H1 (cell line): ENCODE measurements at regions not wholly inside any gene's neighbourhood (a gene's known extent, or its start where the extent isn't known, plus 50 kb on each side); places are given as distances from the start of the nearest gene placed in this dataset.

Experiments used
- NRF1 ChIP-seq: IDR thresholded peaks from 2 replicates; pipeline ENCODE4 v1.6.1; 2011; ENCODE audit warnings: mild to moderate bottlenecking, low read depth, low read length, improper control_type of control experiment
- RNF2 ChIP-seq: fragments of 200-900, 300-1000 bp; sonication (generic); IDR thresholded peaks from 2 replicates; pipeline ENCODE4 v1.7.1; 2016; ENCODE audit warnings: borderline replicate concordance, low read depth, mild to moderate bottlenecking, antibody characterized with exemption, low read length; ENCODE audit not compliant: poor library complexity, severe bottlenecking; ENCODE audit errors: missing control alignments
- SAP30 ChIP-seq: fragments of 300-600 bp; sonication (generic); IDR thresholded peaks from 2 replicates; pipeline ENCODE4 v1.7.1; 2012; ENCODE audit warnings: low read length, moderate library complexity, mild to moderate bottlenecking, inconsistent platforms; ENCODE audit not compliant: insufficient read depth, insufficient replicate concordance
- SUZ12 ChIP-seq: fragments of 200-600 bp; sonication (generic); IDR thresholded peaks from 2 replicates; pipeline ENCODE4 v1.6.1; 2012; ENCODE audit warnings: mild to moderate bottlenecking, inconsistent platforms, low read length, moderate library complexity, mixed read lengths
- TBP ChIP-seq: IDR thresholded peaks from 2 replicates; pipeline ENCODE4 v1.6.1; 2011; ENCODE audit warnings: low read depth, low read length, improper control_type of control experiment
- ZNF274 ChIP-seq: IDR thresholded peaks from 2 replicates; pipeline ENCODE4 v1.7.0; 2012; ENCODE audit warnings: low read length, borderline replicate concordance; ENCODE audit errors: extremely low read depth

GRCh38 chr22:34885852-34886251 lies 180.1 kb upstream of the ISX start (continued):
- TF ChIP-seq RNF2 (no peak), ZNF274 (no peak), SUZ12 (no peak), TBP (no peak), SAP30 (no peak), NRF1 (no peak)
